ENCODE measurements at regions not wholly inside any gene's neighbourhood (a gene's known extent, or its start where the extent isn't known, plus 50 kb on each side); places are given as distances from the start of the nearest gene placed in this dataset.

- TF ChIP-seq CTCF (IDR thresholded peaks at IDR 0.05), result no peak
- TF ChIP-seq POLR2A (IDR thresholded peaks at IDR 0.05), result no peak
Measured at GRCh38 chr14:40758076-40758475, 848.6 kb upstream of the LRFN5 start.
